CD4-positive, alpha-beta memory T cell (primary cell): ENCODE measurements at regions not wholly inside any gene's neighbourhood (a gene's known extent, or its start where the extent isn't known, plus 50 kb on each side); places are given as distances from the start of the nearest gene placed in this dataset.

Source experiments
- CTCF ChIA-PET: fragments of 350-600 bp; sonication (Branson Sonifier 250); formaldehyde crosslinking; loops from one replicate; lab custom pipeline; 2021; ENCODE audit warnings: inconsistent platforms; ENCODE audit not compliant: partially characterized antibody; lab: Charles Lee
- POLR2A ChIA-PET: fragments of 350-600 bp; sonication (Branson Sonifier 250); formaldehyde crosslinking; loops from one replicate; lab custom pipeline; 2021; ENCODE audit not compliant: partially characterized antibody; lab: Charles Lee
- DNase-seq, 5 donors: peaks; one replicate each; pipeline versions ENCODE4 v3.0.0 to v3.0.0-alpha.2; 2020 to 2022; ENCODE audit warnings: mixed read lengths in 1 of 5
- H3K27ac ChIP-seq: one replicate; pipeline ENCODE4 v1.7.0; 2013; ENCODE audit warnings: low read depth, low read length
- H3K27me3 ChIP-seq: 2 replicates; pipeline ENCODE4 v1.7.0; 2013; ENCODE audit warnings: mild to moderate bottlenecking, low read length, moderate library complexity; ENCODE audit not compliant: insufficient read depth
- H3K36me3 ChIP-seq: 2 replicates; pipeline ENCODE4 v1.7.0; 2013; ENCODE audit warnings: mild to moderate bottlenecking, low read length, moderate library complexity; ENCODE audit not compliant: insufficient read depth
- H3K4me1 ChIP-seq: 2 replicates; pipeline ENCODE4 v1.7.0; 2013; ENCODE audit warnings: mild to moderate bottlenecking, low read length, moderate library complexity; ENCODE audit not compliant: insufficient read depth
- H3K4me3 ChIP-seq, 2 donors: one replicate each; pipeline ENCODE4 v1.7.0; 2013; ENCODE audit warnings: low read length in 2 of 2, mild to moderate bottlenecking in 1 of 2
- H3K9me3 ChIP-seq, 2 donors: one replicate each; pipeline ENCODE4 v1.7.0; 2013; ENCODE audit warnings: low read length in 2 of 2, control low read depth in 1 of 2; ENCODE audit not compliant: control insufficient read depth in 1 of 2
- H3K27ac Mint-ChIP-seq, 7 donors: one replicate each; pipeline ENCODE4 v1.8.0; 2020 to 2021; ENCODE audit warnings: mixed read lengths in 7 of 7, mild to moderate bottlenecking in 6 of 7, inconsistent platforms in 3 of 7, moderate library complexity in 3 of 7
- H3K27me3 Mint-ChIP-seq, 2 donors: one replicate each; pipeline ENCODE4 v1.8.0; 2020 to 2021; ENCODE audit warnings: mixed read lengths in 2 of 2
- H3K36me3 Mint-ChIP-seq, 2 donors: one replicate each; pipeline ENCODE4 v1.8.0; 2020 to 2021; ENCODE audit warnings: mixed read lengths in 2 of 2, inconsistent platforms in 1 of 2, mild to moderate bottlenecking in 1 of 2
- H3K4me1 Mint-ChIP-seq, 4 donors: one replicate each; pipeline ENCODE4 v1.8.0; 2020 to 2021; ENCODE audit warnings: mixed read lengths in 4 of 4, mild to moderate bottlenecking in 1 of 4
- H3K4me3 Mint-ChIP-seq, 8 donors: one replicate each; pipeline ENCODE4 v1.8.0; 2020 to 2021; ENCODE audit warnings: mixed read lengths in 8 of 8, mild to moderate bottlenecking in 7 of 8, moderate library complexity in 6 of 8, inconsistent platforms in 3 of 8
- H3K9me3 Mint-ChIP-seq, 8 donors: one replicate each; pipeline ENCODE4 v1.8.0; 2020 to 2021; ENCODE audit warnings: mixed read lengths in 8 of 8, mild to moderate bottlenecking in 5 of 8, inconsistent platforms in 3 of 8, moderate library complexity in 1 of 8
- intact Hi-C: fragments of 100-400 bp; cut with micrococcal nuclease; formaldehyde crosslinking; loops from one replicate; pipeline ENCODE4 v1.15.1; 2023

DNA sequence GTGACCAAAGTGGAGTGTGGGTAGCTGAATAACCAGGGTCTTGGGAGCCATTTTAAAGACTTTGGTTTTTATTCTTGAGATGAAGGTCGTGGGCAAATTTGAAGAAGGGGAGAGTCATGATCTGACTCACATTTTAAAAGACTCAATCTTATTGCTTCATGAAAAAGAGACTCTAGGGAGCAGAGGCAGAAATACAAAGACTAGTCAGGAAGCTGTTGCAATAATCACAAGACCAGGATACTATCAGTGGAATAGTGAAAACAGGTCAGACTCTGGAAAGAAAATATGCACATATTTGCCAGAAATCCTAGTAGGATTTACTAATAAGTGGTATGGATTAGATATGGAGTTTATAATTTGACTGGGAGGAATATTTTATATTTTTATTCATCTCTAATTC, 448.4 kb downstream of the RAPGEF2 start:
- ChIA-PET POLR2A (no interaction called here), CTCF (no interaction called here)
- no peaks in the 10 kb centered on the region for H3K4me1 Mint-ChIP-seq
- Histone ChIP-seq H3K27me3 (no peaks in the 10 kb centered on the region), H3K4me1 (no peaks in the 10 kb centered on the region), H3K27ac (no peak overlapping the region), H3K9me3 (no peaks in the 10 kb centered on the region), H3K4me3 (no peak overlapping the region), H3K36me3 (no peaks in the 10 kb centered on the region)
- intact Hi-C loops = no loop called here
- no peak for DNase-seq
- no peak overlapping the region for H3K4me3 Mint-ChIP-seq
- H3K27ac Mint-ChIP-seq = no peak overlapping the region
- H3K9me3 Mint-ChIP-seq = no peaks in the 10 kb centered on the region
- peaks cover 0 to 1% of the 10 kb centered on the region in 2 donors for H3K27me3 Mint-ChIP-seq
- no peaks in the 10 kb centered on the region for H3K36me3 Mint-ChIP-seq

DNA sequence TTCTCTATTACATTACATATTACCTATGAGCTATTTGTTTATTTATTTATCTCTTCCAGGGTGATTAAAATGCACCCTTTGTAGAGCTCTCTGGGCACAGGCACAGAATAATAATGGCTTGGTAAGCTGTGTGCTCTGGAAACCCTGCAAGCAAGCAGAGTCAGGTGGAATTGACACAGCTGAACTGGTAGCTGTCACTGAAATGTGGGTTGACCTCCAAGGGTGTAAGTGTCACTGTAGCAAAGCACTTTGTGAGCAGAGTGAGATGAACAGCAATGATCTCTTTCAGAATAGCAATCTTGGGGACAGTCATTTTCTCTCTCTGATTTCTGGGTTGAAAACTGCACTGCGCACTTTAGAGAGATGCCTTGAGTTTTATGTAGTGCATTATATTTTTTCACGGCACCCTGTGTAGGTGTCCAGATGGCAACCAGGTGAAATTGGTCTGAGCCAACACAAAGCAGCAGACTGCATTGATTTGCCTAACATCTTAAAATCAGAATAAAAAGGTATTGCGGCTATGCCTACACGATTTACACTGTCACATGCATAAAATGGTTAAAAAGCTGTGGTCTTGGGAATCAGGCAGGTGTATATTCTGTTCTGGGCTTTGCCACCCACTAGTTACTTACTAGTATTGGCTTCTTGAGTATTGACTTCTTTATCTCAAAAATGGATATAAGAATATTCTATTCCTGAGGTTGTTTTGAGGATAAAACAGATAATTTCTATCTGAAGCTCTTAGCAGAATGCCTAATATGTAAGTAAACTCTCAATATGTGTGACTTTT, 450.3 kb downstream of the RAPGEF2 start:
- H3K27ac Mint-ChIP-seq = no peak overlapping the region
- intact Hi-C loops = no loop called here
- H3K4me3 ChIP-seq = no peak overlapping the region
- ChIA-PET POLR2A (no interaction called here), CTCF (interaction anchor here (0.9 kb wide), 1 partner anchor 66 kb away, joined by 3 read pairs; no protein-coding TSS in a partner anchor)
- no peaks in the 10 kb centered on the region for H3K4me1 Mint-ChIP-seq
- H3K9me3 Mint-ChIP-seq = no peaks in the 10 kb centered on the region
- H3K36me3 Mint-ChIP-seq = no peaks in the 10 kb centered on the region
- no peak overlapping the region for H3K4me3 Mint-ChIP-seq
- H3K4me1 ChIP-seq = no peaks in the 10 kb centered on the region
- no peak for DNase-seq
- no peaks in the 10 kb centered on the region for H3K9me3 ChIP-seq
- H3K27ac ChIP-seq = no peak overlapping the region
- H3K27me3 ChIP-seq = no peaks in the 10 kb centered on the region
- H3K36me3 ChIP-seq = no peaks in the 10 kb centered on the region
- H3K27me3 Mint-ChIP-seq = peaks cover 0 to 1% of the 10 kb centered on the region in 2 donors

- Histone ChIP-seq H3K36me3 (no peaks in the 10 kb centered on the region), H3K9me3 (no peaks in the 10 kb centered on the region), H3K27ac (no peak overlapping the region), H3K27me3 (no peaks in the 10 kb centered on the region), H3K4me1 (no peaks in the 10 kb centered on the region), H3K4me3 (no peak overlapping the region)
- Mint-ChIP-seq H3K4me1 (no peaks in the 10 kb centered on the region), H3K27me3 (peaks cover 0 to 2% of the 10 kb centered on the region in 2 donors), H3K36me3 (no peaks in the 10 kb centered on the region), H3K9me3 (peaks cover 0 to 7% (median 0%) of the 10 kb centered on the region in 8 donors), H3K4me3 (no peak overlapping the region), H3K27ac (no peak overlapping the region)
- CTCF ChIA-PET = no interaction called here
- no peak for DNase-seq
- POLR2A ChIA-PET = no interaction called here
- intact Hi-C loops = no loop called here
These were observed 453.0 kb downstream of the RAPGEF2 start for GRCh38 chr4:159555873-159556272.

DNA sequence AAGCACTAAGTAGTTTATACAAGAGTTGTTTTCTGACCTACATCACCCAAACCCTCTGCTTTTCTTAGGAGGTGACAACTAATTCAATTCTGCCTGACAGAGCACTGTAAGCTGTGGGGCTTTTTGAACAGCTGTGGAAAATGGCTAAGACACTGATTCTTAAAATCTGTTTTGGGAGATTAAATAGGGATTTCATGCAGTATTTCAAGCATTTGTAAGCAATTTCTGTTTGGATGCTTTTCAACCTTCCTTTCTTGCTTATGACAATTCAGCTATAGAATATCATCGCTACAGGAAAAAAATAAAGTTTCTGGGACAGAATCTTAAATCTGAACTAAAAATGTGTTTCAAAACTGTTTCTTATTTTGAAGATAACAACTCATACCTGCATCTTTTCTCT, 459.5 kb downstream of the RAPGEF2 start:
- Histone ChIP-seq H3K27ac (no peak overlapping the region), H3K27me3 (no peaks in the 10 kb centered on the region), H3K9me3 (no peaks in the 10 kb centered on the region), H3K36me3 (no peaks in the 10 kb centered on the region), H3K4me3 (no peak overlapping the region), H3K4me1 (no peaks in the 10 kb centered on the region)
- Mint-ChIP-seq H3K4me1 (no peaks in the 10 kb centered on the region), H3K27ac (no peak overlapping the region), H3K27me3 (peaks cover 0 to 2% of the 10 kb centered on the region in 2 donors), H3K36me3 (no peaks in the 10 kb centered on the region), H3K9me3 (peaks cover 0 to 11% (median 5%) of the 10 kb centered on the region in 8 donors), H3K4me3 (no peak overlapping the region)
- intact Hi-C loops = no loop called here
- no peak for DNase-seq
- CTCF ChIA-PET = no interaction called here
- POLR2A ChIA-PET = no interaction called here

GRCh38 chr4:159563257-159563656, 460.4 kb downstream of the RAPGEF2 start:
- Histone ChIP-seq H3K4me3 (no peak overlapping the region), H3K4me1 (no peaks in the 10 kb centered on the region), H3K27me3 (no peaks in the 10 kb centered on the region), H3K9me3 (no peaks in the 10 kb centered on the region), H3K27ac (no peak overlapping the region), H3K36me3 (no peaks in the 10 kb centered on the region)
- DNase-seq = no peak
- Mint-ChIP-seq H3K27ac (no peak overlapping the region), H3K4me1 (no peaks in the 10 kb centered on the region), H3K36me3 (no peaks in the 10 kb centered on the region), H3K4me3 (no peak overlapping the region), H3K27me3 (peaks cover 0 to 2% of the 10 kb centered on the region in 2 donors), H3K9me3 (peaks cover 0 to 11% (median 5%) of the 10 kb centered on the region in 8 donors)
- POLR2A ChIA-PET = no interaction called here
- CTCF ChIA-PET = no interaction called here
- intact Hi-C loops = no loop called here

DNA sequence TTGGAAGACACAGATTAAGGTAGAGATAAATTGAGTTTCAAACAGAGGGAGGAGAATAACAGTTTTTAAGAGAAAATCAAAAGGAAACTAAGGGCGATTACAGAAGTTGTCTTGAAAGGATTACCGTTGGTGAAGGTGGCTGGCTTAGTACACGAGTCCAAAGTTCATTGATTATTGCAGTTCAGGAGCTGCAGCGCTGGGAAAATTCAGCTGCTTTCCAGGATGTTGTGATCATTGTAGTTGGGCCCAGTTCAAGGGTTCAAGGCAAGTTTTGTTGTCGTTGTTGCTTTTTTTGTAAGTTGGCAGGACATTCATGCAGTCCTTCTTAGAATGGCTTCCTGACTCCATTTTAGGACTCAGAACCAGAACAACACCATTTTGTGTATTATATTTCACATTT, 461.7 kb downstream of the RAPGEF2 start:
- Histone ChIP-seq H3K4me3 (no peak overlapping the region), H3K36me3 (no peaks in the 10 kb centered on the region), H3K9me3 (no peaks in the 10 kb centered on the region), H3K27ac (no peak overlapping the region), H3K4me1 (no peaks in the 10 kb centered on the region), H3K27me3 (no peaks in the 10 kb centered on the region)
- intact Hi-C loops = no loop called here
- Mint-ChIP-seq H3K4me1 (no peaks in the 10 kb centered on the region), H3K27me3 (no peaks in the 10 kb centered on the region), H3K4me3 (no peak overlapping the region), H3K9me3 (peaks cover 3 to 14% (median 9%) of the 10 kb centered on the region in 8 donors), H3K27ac (no peak overlapping the region), H3K36me3 (no peaks in the 10 kb centered on the region)
- DNase-seq = no peak
- CTCF ChIA-PET = no interaction called here
- POLR2A ChIA-PET = no interaction called here

- Mint-ChIP-seq H3K4me3 (no peak overlapping the region), H3K36me3 (no peaks in the 10 kb centered on the region), H3K4me1 (no peaks in the 10 kb centered on the region), H3K27ac (no peak overlapping the region), H3K27me3 (no peaks in the 10 kb centered on the region), H3K9me3 (peaks cover 7 to 31% (median 20%) of the 10 kb centered on the region in 8 donors)
- H3K4me3 ChIP-seq = no peak overlapping the region
- DNase-seq = no peak
- intact Hi-C loops = no loop called here
- H3K27me3 ChIP-seq = no peaks in the 10 kb centered on the region
- H3K27ac ChIP-seq = no peak overlapping the region
- ChIA-PET CTCF (no interaction called here), POLR2A (no interaction called here)
- H3K4me1 ChIP-seq = no peaks in the 10 kb centered on the region
- H3K9me3 ChIP-seq = no peaks in the 10 kb centered on the region
- H3K36me3 ChIP-seq = no peaks in the 10 kb centered on the region
These were observed 463.9 kb downstream of the RAPGEF2 start for GRCh38 chr4:159566786-159567185.
